SKM-1 treated with dmso at 0.1 percent for 144 hours (cell line): ENCODE measurements at regions not wholly inside any gene's neighbourhood (a gene's known extent, or its start where the extent isn't known, plus 50 kb on each side); places are given as distances from the start of the nearest gene placed in this dataset.

Experiments used
- DNase-seq: peaks from one replicate; lab custom pipeline; 2025; ENCODE audit not compliant: unreplicated experiment; lab: John Stamatoyannopoulos, UW

GRCh38 chr14:61891810-61892209 lies 129.6 kb downstream of the SNAPC1 start:
- no peak for DNase-seq

GRCh38 chr14:61893371-61893940 lies 131.2 kb downstream of the SNAPC1 start:
- DNase-seq: no peak

- DNase-seq: no peak
These were observed 132.3 kb downstream of the SNAPC1 start for GRCh38 chr14:61894452-61895077.

- no peak for DNase-seq
These were observed 135.1 kb downstream of the SNAPC1 start for GRCh38 chr14:61897300-61897699.

GRCh38 chr14:61898568-61898967 lies 136.3 kb downstream of the SNAPC1 start:
- no peak for DNase-seq

GRCh38 chr14:61899497-61899896 lies 137.3 kb downstream of the SNAPC1 start:
- no peak for DNase-seq

- DNase-seq: no peak
These were observed 142.7 kb downstream of the SNAPC1 start for GRCh38 chr14:61904946-61905345.

- no peak for DNase-seq
These were observed 149.4 kb downstream of the SNAPC1 start for GRCh38 chr14:61911574-61911973.

GRCh38 chr14:61918998-61919397 lies 156.8 kb downstream of the SNAPC1 start:
- no peak for DNase-seq

- no peak for DNase-seq
These were observed 161.1 kb downstream of the SNAPC1 start for GRCh38 chr14:61923348-61923747.

GRCh38 chr14:61925043-61925442 lies 162.8 kb downstream of the SNAPC1 start:
- DNase-seq: no peak

GRCh38 chr14:61925732-61926435 lies 163.7 kb downstream of the SNAPC1 start:
- DNase-seq: no peak

GRCh38 chr14:61927060-61927459 lies 164.8 kb downstream of the SNAPC1 start:
- no peak for DNase-seq

GRCh38 chr14:61927520-61927919 lies 165.3 kb downstream of the SNAPC1 start:
- no peak for DNase-seq

- DNase-seq: no peak
These were observed 166.1 kb downstream of the SNAPC1 start for GRCh38 chr14:61928300-61928699.

- DNase-seq: no peak
These were observed 166.5 kb downstream of the SNAPC1 start for GRCh38 chr14:61928701-61929100.

GRCh38 chr14:61929651-61930050 lies 167.4 kb downstream of the SNAPC1 start:
- DNase-seq: no peak

GRCh38 chr14:61930101-61930857 lies 168.1 kb downstream of the SNAPC1 start:
- no peak for DNase-seq

- DNase-seq: no peak
These were observed 170.8 kb downstream of the SNAPC1 start for GRCh38 chr14:61932974-61933373.

GRCh38 chr14:61934385-61934784 lies 172.2 kb downstream of the SNAPC1 start:
- no peak for DNase-seq

GRCh38 chr14:61939776-61940175 lies 177.6 kb downstream of the SNAPC1 start:
- no peak for DNase-seq
